ENCODE measurements at regions not wholly inside any gene's neighbourhood (a gene's known extent, or its start where the extent isn't known, plus 50 kb on each side); places are given as distances from the start of the nearest gene placed in this dataset.

- H2BK15ac ChIP-seq (ENCODE audit: low read depth, low read length) = no peak overlapping the region
Measured at GRCh38 chr11:15704064-15704463, 589.3 kb downstream of the INSC start.

More at GRCh38 chr11:15704064-15704463, 589.3 kb downstream of the INSC start:
- Histone ChIP-seq H3K79me1 (ENCODE audit: insufficient read depth, low read depth, low read length, poor library complexity, severe bottlenecking) (no peaks in the 10 kb centered on the region), H3K27me3 (ENCODE audit: insufficient read depth, low read length) (no peaks in the 10 kb centered on the region; the same call in none of the 2 replicates), H3K27ac (ENCODE audit: insufficient read length, low read depth, low read length) (no peak overlapping the region), H4K91ac (ENCODE audit: insufficient read length, low read depth, low read length) (no peak overlapping the region), H3K9me3 (ENCODE audit: control insufficient read depth, low read depth, low read length) (no peaks in the 10 kb centered on the region), H2AK5ac (ENCODE audit: insufficient read length, low read length) (no peak overlapping the region), H4K20me1 (ENCODE audit: control insufficient read depth, insufficient read depth, insufficient read length) (no peaks in the 10 kb centered on the region), H3K23ac (ENCODE audit: insufficient read length, low read depth, low read length) (no peak overlapping the region), H3K56ac (ENCODE audit: insufficient read length, low read depth, low read length) (no peak overlapping the region), H3K4ac (ENCODE audit: low read depth, low read length) (no peak overlapping the region), H2AFZ (ENCODE audit: low read length) (no peak overlapping the region), H3K79me2 (ENCODE audit: insufficient read depth, low read length) (no peaks in the 10 kb centered on the region), H4K5ac (ENCODE audit: insufficient read length, low read depth, low read length) (no peak overlapping the region), H3K14ac (ENCODE audit: insufficient read depth, low read length) (no peak overlapping the region), H3T11ph (ENCODE audit: low read length) (no peak overlapping the region), H3K23me2 (ENCODE audit: insufficient read length, low read depth, low read length, poor library complexity, severe bottlenecking) (no peaks in the 10 kb centered on the region), H2BK12ac (ENCODE audit: insufficient read length, low read depth, low read length) (no peak overlapping the region), H3K18ac (ENCODE audit: insufficient read length, low read depth, low read length) (no peak overlapping the region), H3K9ac (ENCODE audit: extremely low read depth, insufficient read length, low read length) (no peak overlapping the region), H4K8ac (replicated peaks; ENCODE audit: insufficient read length, low read depth, low read length) (no peak overlapping the region), H2BK20ac (ENCODE audit: low read depth, low read length, poor library complexity, severe bottlenecking) (no peak overlapping the region), H3K4me2 (ENCODE audit: insufficient read depth, insufficient read length, low read length) (no peak overlapping the region), H2BK120ac (ENCODE audit: low read depth, low read length, poor library complexity, severe bottlenecking) (no peak overlapping the region), H2BK5ac (ENCODE audit: insufficient read length, low read length) (no peak overlapping the region), H3K4me1 (ENCODE audit: insufficient read depth, low read length) (no peaks in the 10 kb centered on the region)
- no peak for DNase-seq
- WGBS (ENCODE audit: extremely low coverage, insufficient read length, low lambda C conversion rate) = no CpG with 5 or more reads among the region's 1 CpG
- no peaks in the 10 kb centered on the region; a peak in 2 of 7 replicates for H3K36me3 Mint-ChIP-seq (ENCODE audit: insufficient read depth in 1 of 3, low read depth in 3 of 3)
- H3K4me3 Mint-ChIP-seq = no peak overlapping the region
- no peak overlapping the region for H3K27ac Mint-ChIP-seq
- TF ChIP-seq, protein P1, sequence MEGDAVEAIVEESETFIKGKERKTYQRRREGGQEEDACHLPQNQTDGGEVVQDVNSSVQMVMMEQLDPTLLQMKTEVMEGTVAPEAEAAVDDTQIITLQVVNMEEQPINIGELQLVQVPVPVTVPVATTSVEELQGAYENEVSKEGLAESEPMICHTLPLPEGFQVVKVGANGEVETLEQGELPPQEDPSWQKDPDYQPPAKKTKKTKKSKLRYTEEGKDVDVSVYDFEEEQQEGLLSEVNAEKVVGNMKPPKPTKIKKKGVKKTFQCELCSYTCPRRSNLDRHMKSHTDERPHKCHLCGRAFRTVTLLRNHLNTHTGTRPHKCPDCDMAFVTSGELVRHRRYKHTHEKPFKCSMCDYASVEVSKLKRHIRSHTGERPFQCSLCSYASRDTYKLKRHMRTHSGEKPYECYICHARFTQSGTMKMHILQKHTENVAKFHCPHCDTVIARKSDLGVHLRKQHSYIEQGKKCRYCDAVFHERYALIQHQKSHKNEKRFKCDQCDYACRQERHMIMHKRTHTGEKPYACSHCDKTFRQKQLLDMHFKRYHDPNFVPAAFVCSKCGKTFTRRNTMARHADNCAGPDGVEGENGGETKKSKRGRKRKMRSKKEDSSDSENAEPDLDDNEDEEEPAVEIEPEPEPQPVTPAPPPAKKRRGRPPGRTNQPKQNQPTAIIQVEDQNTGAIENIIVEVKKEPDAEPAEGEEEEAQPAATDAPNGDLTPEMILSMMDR (conservative IDR thresholded peaks at IDR 0.05) = no peak
- peaks cover 4 to 5% of the 10 kb centered on the region in 2 experiments; a peak in 3 of 4 replicates for H3K4me1 Mint-ChIP-seq
- H3K9me3 Mint-ChIP-seq = peaks cover 0 to 16% of the 10 kb centered on the region in 2 experiments; a peak in 4 of 5 replicates
- H3K27me3 Mint-ChIP-seq (ENCODE audit: low read depth) = peaks cover 33% of the 10 kb centered on the region

All from H9 (cell line).